NCI-H128 (cell line): ENCODE measurements at regions not wholly inside any gene's neighbourhood (a gene's known extent, or its start where the extent isn't known, plus 50 kb on each side); places are given as distances from the start of the nearest gene placed in this dataset.
"Not testable (repeated sequence)": the region's sequence is repeated elsewhere in the genome, so short reads cannot be mapped to it uniquely, and the experiment has no call there.

Source experiments
- DNase-seq: peaks from one replicate; lab custom pipeline; 2025; ENCODE audit not compliant: unreplicated experiment; lab: John Stamatoyannopoulos, UW

DNA sequence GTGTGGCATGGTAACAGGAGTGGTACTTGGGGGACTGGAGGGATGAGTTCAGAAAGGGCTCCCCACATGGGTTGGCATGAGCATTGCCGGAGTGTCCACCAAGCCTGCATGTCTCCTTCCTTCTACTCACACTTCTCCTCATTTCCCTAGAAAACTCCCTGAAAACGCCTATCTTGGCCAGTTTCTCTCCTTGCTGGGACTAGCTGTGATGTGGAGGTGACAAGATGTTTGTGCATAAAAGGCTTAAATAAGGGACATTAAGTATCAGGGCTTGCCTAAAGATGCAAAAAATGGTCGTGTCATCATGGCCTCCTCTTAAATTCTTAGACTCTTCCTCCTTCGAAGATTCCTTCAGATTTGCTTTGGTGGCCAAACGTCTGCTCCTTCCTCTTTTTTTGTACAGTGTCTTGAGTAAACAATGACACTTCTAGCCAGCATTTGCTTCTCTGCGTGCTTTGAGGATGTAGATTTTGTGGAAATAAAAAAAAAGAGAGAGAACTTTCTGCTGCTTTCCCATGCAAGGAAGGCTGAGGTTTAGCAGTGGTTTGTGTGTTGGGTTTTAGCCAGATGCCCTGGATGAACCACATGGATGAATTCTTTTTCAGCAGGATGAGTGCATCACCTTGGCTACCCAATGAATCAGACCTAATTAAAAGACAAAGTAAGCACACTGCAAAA, 239.1 kb upstream of the IRF2BP2 start:
- DNase-seq, result no peak

DNA sequence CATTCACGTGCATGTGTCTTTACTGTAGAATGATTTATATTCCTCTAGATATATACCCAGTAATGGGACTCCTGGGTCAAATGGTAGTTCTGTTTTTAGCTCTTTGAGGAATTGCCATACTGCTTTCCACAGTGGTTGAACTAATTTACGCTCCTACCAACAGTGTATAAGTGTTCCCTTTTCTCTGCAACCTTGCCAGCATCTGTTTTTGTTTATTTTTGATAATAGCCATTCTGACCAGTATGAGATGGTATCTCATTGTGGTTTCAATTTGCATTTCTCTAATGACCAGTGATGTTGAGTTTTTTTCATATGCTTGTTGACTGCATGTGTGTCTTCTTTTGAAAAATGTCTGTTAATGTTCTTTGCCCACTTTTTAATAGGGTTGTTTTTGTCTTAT, 236.8 kb upstream of the IRF2BP2 start:
- not testable (repeated sequence) for DNase-seq

DNA sequence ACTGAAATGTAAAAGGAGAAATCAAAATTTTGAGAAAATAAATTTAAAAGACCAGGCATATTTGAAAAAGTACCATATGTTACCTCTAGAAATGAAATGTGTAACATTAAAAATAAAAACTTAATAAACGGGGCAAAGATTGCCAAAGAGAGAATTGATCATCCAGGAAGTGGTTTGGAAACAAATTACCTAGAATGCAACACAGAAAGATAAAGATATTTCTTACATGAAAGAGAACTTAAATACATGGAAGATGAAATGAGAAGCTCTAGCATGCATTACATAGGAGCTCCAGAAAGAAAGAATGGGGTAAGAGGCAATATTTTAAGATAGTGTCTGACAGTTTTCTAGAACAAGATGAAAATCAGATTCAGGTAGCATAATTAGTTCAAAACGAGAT, 235.9 kb upstream of the IRF2BP2 start:
- no peak for DNase-seq

DNA sequence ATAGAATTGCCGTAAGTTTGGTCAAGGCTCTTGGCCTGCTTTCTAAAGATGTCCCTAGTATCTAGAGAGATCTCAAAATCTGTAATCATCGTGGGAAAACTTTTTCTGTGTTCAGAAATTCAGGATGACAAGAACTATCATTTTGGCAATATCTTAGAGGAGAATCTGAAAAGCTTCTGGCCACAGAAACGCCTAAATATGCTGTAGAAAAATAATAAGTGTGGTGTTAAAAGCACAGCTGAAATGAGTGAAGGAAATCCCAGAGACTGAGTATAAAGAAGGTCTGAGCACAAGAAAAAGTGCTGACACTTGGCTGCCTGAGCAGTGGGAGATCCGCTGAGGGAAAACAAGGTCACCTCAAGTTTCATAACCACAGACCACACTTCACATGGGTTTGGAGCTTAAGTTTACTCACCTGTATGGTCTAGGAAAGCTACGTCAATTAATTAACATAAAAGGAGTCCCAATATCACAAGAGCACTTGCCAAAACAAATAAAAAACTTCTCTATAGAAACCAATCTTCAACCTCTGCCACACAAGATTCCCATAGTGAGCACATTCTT, 235.2 kb upstream of the IRF2BP2 start:
- no peak for DNase-seq

DNA sequence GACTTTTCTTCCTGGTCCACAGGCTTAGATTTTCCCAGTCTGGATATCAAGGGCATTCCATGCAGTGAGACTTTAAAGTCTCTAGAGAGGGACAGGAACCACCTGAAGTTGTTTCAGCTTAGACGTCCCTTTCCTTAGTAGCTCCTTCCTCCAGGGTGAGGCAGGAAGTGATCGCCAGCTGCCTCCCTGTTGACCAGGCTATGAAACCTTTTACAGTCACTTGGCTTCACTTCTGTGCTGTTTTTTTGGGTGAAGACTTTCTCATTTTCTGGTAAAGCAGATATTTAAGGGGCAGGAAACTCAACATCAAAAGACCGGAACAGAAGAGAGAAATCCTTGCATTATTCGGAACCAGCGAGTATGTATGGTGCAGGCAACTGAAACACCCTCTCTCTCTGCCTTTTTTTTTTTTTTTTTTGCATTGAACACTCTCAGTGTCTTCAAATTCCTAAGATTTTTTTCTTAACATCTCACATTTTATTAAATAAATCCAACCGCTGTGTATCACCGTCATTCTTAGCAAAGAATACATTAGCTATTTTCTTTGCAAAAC, 234.6 kb upstream of the IRF2BP2 start:
- no peak for DNase-seq

DNA sequence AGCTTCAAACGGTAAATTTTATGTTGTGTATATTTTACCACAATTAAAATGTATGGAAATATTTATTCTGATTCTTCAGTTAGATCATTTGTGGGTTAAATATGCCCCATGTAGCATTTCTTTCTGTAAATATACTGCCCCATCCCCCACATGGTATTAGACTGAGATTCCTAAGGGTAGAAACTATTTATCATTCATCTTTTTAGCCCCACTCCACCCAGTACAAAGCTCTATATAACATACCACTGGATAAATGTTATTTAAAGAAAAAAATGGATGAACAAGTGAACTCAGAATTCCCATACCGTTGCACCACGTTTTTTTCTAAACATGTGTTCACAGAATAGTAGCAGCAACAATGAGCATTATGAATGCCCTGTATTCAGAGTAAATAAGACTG, 234.0 kb upstream of the IRF2BP2 start:
- no peak for DNase-seq

DNA sequence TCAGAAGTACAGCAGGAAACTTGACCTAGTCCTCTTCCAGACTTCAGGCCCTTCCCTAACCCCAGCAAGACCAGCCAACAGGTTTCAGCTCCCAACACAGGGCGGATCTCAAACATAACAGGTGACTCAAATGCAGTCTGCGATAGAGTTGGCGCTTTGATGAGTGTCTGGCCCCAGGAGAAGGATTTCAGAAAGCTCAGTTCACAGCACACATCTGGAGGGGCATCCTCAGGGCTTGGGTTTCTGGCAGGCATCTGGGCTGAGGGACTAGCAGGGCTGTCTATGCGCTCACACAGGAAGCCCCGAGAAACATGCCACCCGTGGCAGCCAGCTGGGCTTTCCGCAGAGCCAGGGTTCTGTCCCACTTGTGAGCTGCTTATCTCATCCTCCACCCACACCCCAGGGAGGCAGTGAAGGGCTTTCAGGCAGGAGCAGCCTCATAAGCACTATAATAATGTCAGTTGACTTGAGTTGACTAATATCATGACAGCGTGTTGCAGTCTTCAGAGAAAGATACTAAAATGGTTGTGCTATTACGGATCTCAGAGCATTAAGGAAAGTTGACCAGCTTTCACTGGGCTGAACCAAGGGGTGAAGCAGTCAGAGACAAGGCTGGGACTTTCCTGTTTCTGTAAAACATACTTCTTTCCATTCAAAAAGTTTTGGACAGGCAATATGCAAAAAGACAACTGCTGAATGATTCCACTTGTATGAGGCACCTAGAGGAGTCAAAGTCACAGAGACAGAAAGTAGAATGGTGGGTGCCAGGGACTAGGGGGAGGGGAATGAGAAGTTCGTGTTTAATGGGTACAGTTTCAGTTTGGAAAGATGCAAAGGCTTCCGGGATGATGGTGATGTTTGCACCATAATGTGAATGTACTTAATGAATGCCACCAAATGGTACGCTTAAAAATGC, 233.0 kb upstream of the IRF2BP2 start:
- no peak for DNase-seq

DNA sequence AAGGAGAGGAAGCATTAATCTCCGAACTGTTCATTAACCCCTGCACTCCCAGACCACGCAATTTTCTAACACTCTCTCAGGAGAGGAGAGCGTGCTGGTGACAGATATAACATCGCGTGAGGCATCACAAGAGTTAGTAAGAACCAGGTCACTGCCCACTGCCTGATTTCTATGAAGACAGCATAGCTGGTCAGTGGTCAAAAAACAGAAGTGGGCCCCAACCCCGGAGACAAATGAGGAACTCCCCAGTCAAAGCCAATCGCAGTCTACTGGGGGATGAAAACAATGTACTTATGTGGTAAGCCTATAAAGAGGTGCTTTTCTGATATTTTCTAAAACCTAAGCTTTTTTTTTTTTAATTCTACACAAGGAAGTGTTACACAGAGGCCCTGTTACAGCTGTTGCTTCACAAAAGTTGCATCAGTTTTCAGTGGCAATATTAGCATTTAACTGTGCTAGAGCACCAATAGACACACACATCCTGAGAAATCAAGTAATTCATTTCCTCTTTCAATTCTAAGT, 231.8 kb upstream of the IRF2BP2 start:
- no peak for DNase-seq

DNA sequence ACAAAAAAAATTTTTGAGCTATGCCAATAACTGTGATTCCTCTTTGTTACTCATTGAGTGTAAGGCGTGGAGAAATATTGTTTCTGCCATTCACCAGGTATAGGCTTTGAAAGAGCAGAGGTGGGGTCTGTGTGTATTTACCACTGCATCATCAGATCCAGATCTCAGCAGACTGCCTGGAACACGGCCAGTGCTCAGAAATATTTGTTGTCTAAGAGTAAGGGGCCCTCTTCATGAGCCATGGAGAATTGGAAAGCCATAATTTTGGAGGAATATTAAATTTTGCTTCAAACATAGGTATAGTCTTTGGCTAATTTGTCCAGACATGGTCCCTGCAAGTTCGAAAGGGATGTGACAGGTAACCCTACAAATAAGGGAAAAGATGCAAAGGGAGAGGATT, 231.3 kb upstream of the IRF2BP2 start:
- DNase-seq, result no peak

DNA sequence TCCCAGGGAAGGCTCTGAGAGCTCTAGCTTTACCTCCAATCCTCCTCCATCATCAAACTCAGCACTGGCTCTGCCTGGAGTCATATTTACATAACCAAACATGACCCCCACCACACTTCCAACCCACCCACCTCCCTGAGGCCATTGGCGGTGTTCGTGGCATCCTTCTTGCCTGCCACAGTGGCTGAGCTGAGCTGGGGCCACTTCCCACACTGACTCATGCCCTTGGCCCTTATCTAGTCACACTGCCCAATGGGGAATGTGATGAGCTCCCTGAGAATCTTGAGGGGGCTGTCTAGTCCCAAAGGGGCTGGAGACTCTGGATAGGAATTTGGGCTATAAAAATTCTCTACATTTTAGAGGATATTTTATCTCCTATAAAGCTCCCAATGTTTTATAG, 230.9 kb upstream of the IRF2BP2 start:
- no peak for DNase-seq

DNA sequence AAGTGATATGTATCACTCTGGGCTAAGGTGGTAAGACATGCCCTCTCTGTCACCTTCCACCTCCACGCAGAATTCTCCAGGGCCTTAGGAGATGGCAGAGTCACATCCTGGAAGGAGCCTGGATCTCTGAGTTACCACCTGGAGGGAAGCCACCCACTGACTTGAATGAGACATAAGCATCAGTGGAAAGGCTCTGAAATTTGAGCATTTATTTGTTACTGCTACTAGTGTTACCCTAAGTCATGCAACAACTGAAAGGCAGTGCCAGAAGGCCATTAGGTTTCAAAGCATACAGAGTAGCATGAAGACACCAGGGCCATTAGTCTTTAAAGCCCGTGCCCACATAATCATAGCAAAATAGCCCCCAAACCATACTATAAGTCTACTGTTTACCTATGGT, 230.3 kb upstream of the IRF2BP2 start:
- DNase-seq, result no peak

DNA sequence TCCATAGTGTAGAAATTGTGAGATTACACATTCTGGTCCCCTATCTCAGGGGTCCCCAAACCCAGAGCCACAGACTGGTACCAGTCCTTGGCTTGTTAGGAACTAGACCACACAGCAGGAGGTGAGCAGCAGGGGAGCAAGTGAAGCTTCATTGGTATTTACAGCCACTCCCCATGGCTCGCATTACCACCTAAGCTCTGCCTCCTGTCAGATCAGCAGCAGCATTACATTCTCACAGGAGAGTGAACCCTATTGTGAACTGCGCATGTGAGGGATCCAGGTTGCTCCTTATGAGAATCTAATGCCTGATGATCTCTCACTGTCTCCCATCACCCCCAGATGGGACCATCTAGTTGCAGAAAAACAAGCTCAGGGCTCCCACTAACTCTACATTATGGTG, 229.7 kb upstream of the IRF2BP2 start:
- DNase-seq, result no peak

DNA sequence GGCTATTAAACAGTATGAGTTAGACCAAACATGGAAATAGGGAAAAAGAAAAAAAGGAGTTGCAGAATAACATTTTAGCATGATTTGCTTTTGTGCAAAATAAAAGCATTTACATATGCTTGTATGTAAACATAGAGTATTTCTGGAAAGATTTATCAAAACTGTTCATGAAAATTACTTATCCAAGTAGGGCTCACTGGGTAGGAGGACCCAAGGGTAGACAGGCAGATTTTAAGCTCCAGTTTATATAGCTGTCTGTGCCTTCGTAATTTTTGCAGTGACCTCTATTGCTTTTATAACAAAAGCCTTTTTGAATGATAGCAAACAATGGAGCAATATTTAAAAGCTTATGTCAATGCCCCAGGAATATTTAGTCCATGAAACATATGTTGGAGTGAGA, 228.8 kb upstream of the IRF2BP2 start:
- DNase-seq, result no peak

DNA sequence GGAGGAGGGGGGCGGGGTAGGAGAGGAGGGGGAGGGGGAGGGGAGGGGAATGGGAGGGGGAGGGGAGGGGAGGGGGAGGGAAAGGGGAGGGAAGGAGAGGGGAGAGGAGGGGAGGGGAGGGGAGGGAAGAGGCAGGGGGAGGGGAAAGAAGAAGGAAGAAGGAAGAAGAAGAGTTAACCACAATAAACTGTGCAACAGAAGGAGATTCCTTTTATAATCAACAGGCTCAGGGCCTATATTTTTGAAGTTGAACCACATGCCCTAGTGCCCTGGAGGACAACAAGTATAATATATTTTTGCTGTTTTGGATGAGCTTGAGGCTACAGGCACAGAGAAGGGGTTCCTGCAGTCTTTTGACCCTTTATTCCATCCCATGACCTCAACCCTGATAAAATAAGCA, 228.2 kb upstream of the IRF2BP2 start:
- no peak for DNase-seq

DNA sequence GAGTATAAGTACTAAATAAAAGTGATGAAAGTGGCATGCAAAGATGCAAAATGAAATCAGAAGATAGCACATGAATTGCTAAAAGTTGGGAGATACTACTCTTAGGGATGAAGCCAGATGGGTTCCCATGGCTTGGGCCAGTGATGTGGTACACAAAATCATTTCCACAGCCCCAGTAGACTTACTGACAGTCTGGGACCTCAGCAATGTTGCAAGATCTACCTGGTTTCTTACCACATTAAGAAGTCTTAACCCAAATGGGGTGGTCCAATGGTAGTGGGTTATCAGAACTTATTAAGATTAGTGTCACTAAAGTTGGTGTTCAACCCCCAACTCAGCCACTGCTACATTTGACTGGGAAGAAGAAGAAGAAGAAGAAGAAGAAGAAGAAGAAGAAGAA, 227.7 kb upstream of the IRF2BP2 start:
- no peak for DNase-seq

DNA sequence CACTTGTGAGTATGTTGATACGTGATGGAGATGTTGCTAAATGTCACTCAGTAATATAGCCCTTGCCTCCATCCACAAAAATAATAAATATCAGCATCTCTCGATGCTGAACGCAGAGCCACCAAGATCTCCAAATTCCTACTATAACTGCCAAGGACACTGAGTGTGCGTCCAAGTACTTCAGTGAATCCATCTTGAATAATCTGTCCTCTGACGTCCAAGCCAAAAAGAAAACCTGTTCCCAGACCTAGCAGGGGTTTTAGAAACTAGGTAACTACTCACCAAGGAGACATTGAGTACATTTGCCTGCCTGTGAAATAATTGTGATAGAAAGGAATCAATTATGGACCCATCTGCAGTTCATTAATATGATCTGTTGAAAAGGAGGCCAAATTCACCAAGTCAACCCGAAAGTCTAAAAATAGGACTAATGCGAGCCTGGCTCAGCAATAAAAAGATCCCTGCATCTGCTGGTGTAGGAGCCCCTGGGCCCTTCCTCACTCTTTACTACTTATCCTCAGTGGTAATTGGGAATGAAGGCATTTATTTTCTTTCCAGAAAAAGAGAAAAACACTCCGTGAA, 226.9 kb upstream of the IRF2BP2 start:
- DNase-seq, result no peak

DNA sequence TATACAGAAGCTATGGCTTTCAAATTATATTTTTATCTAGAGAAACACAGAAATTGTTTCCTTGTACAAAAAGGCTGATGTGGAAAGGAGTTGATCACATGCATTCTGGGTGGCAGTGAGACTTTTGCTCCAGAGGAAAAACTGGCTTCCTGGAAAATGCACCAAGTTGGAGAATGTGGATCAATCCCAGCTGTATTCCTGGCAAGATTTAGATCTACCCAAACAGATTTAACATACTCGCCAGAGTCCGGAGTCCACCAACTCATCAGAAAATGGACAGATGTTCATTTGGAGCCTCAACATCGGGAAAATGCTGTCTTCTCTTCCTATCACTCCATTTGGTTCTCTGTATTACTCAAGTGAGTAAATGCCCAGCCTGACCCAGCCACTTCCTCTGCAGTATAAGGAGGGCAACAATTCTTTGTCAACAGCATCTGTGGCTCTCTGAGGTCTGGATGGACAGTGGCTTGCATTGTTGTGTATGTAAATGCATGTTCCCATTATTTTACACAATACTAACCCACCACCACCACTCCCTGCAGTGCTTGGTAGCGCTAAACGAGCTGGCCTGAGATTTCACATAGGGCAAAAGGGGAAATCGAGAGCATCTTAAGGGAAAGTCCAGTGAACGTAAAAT, 226.2 kb upstream of the IRF2BP2 start:
- no peak for DNase-seq

DNA sequence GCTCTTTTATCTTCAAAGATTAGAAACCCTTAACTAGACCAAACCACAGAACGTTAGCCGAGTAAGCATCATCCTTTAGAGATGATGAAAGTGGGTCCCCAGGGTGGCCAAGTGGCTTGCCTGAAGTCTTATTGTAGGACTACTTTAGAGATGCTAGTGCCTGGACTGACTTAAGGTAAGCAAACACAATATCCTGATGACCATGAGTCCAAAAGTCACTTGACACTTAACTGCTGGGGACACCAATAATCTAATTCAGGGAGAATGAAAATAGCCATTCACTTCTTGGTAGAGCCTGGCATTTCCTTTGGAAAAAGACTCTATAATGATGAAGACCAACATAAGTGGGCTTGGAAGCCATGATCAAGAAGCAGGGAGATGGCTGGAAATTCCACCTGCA, 225.3 kb upstream of the IRF2BP2 start:
- no peak for DNase-seq

DNA sequence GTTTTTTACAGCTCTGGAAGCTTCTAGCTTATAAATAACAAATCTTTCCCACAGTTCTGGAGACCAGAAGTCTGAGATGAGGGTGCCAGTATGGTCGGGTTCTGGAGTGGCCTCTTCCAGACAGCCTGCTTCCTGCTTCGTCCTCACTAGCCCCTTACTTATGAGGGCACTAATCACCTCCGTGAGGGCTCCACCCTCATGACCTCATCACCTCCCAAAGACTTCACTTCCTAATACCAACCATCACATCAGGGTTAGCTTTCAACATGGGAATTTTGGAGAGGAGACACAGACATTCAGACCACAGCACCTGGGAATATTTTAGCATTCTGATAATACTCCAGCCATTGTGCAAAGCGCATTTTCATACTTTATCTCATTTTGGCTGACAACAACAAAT, 223.7 kb upstream of the IRF2BP2 start:
- DNase-seq, result no peak

DNA sequence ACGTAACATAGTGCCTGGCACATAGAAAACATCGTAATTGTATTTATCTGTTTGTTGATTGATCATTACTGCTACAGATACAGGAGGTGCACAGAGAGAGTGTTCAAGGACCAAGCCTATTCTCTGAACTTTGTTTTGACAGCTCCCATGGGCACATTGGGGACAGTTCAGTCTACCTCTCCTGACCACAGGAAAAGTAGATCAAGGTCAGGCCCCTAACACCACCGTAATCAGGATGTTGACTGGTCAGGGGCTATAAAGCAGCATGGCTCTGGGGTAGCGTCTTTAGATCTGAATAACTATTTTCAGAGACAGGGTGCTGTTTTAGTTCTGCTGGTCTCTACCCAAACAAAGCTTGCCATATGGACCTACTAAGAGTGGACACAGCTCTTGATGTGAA, 223.1 kb upstream of the IRF2BP2 start:
- DNase-seq, result no peak

DNA sequence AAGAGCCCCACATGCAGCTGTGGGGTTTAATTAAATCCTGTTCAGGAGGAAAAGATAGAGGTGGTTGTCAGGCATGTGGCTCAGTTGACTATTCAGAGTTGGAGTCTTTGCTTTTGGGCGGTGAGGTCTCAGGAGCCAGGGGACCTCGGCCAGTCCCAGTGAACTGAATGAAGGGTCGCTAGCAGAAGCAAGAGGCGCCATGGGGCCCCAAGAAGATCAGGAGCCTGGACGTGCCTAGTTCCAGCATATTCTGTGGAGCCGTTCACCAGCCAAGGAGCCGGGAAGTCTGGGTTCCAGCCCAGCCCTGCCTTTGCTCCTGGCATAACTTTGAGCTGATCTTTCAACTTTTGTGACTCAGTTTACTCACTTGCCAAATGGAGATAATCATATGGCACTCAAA, 217.7 kb upstream of the IRF2BP2 start:
- DNase-seq, result no peak
